ENCODE measurements at regions not wholly inside any gene's neighbourhood (a gene's known extent, or its start where the extent isn't known, plus 50 kb on each side); places are given as distances from the start of the nearest gene placed in this dataset.

DNA sequence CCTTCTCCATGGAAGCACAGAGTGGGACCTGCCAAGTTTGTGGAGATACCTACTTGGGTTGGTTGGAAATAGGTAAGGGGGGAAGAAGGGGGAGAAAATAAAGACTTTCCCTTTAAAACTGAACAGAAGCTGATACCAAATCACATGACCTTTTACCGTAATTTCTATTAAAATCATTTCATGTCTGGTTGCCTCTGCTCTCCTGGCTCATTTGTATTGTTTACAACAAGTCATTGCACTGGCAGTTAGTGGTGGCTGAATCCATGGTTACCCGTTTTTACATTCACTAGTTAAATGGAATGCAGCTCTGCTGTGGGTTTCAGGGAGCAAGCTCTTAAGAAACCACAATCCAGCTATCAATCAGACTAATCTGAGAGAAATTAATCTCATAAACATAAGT lies 353.7 kb upstream of the ESRRG start:
- DNase-seq (ENCODE audit: low spot score) = no peak
- Histone ChIP-seq H3K27ac (ENCODE audit: low read depth in 1 of 2, low read length in 2 of 2) (no peak overlapping the region), H3K27me3 (ENCODE audit: control insufficient read depth in 4 of 4, insufficient read depth in 4 of 4, low read length in 3 of 4) (peaks cover 0 to 2% (median 0%) of the 10 kb centered on the region in 4 donors), H3K4me3 (ENCODE audit: low read depth in 1 of 3, low read length in 3 of 3) (no peak overlapping the region), H3K9me3 (ENCODE audit: control insufficient read depth in 4 of 4, low read length in 3 of 4) (no peaks in the 10 kb centered on the region), H3K36me3 (ENCODE audit: control insufficient read depth in 4 of 4, insufficient read depth in 3 of 4, low read depth in 1 of 4, low read length in 3 of 4) (no peaks in the 10 kb centered on the region), H3K9ac (ENCODE audit: low read depth in 1 of 2, low read length in 2 of 2) (no peak overlapping the region), H3K4me1 (ENCODE audit: control insufficient read depth in 4 of 4, insufficient read depth in 4 of 4, low read length in 3 of 4) (no peaks in the 10 kb centered on the region)
- 36% methylated on average over 2 of the region's 2 CpGs for WGBS
- TF ChIP-seq EGR1 (IDR thresholded peaks at IDR 0.05; ENCODE audit: low read depth in 2 of 2) (no peak), YY1 (IDR thresholded peaks at IDR 0.05) (no peak), RAD21 (IDR thresholded peaks at IDR 0.05) (no peak), SP1 (IDR thresholded peaks at IDR 0.05) (no peak), RXRA (IDR thresholded peaks at IDR 0.05) (no peak)
- TF ChIP-seq, protein P1, sequence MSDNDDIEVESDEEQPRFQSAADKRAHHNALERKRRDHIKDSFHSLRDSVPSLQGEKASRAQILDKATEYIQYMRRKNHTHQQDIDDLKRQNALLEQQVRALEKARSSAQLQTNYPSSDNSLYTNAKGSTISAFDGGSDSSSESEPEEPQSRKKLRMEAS (IDR thresholded peaks at IDR 0.05) = no peak
- TF ChIP-seq, protein P2, sequence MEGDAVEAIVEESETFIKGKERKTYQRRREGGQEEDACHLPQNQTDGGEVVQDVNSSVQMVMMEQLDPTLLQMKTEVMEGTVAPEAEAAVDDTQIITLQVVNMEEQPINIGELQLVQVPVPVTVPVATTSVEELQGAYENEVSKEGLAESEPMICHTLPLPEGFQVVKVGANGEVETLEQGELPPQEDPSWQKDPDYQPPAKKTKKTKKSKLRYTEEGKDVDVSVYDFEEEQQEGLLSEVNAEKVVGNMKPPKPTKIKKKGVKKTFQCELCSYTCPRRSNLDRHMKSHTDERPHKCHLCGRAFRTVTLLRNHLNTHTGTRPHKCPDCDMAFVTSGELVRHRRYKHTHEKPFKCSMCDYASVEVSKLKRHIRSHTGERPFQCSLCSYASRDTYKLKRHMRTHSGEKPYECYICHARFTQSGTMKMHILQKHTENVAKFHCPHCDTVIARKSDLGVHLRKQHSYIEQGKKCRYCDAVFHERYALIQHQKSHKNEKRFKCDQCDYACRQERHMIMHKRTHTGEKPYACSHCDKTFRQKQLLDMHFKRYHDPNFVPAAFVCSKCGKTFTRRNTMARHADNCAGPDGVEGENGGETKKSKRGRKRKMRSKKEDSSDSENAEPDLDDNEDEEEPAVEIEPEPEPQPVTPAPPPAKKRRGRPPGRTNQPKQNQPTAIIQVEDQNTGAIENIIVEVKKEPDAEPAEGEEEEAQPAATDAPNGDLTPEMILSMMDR (IDR thresholded peaks at IDR 0.05; ENCODE audit: low read depth, low read length, missing input control) = no peak

DNA sequence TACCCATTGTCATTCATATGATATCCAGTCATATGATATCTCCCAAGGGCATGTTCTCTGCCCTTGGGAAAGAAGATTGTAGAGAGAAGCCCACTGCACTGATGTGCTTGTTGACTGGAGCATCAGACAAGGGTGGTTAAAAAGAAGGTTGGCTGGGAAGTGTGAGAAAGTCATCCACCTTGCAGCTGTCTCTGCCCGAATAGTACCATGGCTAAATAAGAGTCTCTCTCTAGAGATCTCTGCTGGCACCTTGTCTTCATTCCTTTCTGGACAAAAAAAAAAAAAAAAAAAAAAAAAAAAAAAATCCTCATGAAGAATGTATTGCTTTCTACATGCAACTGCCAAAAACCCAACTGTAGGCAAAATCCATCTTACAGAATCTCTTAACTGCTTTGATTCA lies 349.7 kb upstream of the ESRRG start:
- Histone ChIP-seq H3K4me3 (ENCODE audit: low read depth in 1 of 3, low read length in 3 of 3) (no peak overlapping the region), H3K27me3 (ENCODE audit: control insufficient read depth in 4 of 4, insufficient read depth in 4 of 4, low read length in 3 of 4) (peaks cover 0 to 2% (median 0%) of the 10 kb centered on the region in 4 donors), H3K27ac (ENCODE audit: low read depth in 1 of 2, low read length in 2 of 2) (no peak overlapping the region), H3K36me3 (ENCODE audit: control insufficient read depth in 4 of 4, insufficient read depth in 3 of 4, low read depth in 1 of 4, low read length in 3 of 4) (no peaks in the 10 kb centered on the region), H3K9ac (ENCODE audit: low read depth in 1 of 2, low read length in 2 of 2) (no peak overlapping the region), H3K9me3 (ENCODE audit: control insufficient read depth in 4 of 4, low read length in 3 of 4) (no peaks in the 10 kb centered on the region), H3K4me1 (ENCODE audit: control insufficient read depth in 4 of 4, insufficient read depth in 4 of 4, low read length in 3 of 4) (no peaks in the 10 kb centered on the region)
- 79% methylated on average over 1 of the region's 1 CpG for WGBS
- TF ChIP-seq TAF1 (conservative IDR thresholded peaks at IDR 0.05) = no peak
- TF ChIP-seq, protein P3, sequence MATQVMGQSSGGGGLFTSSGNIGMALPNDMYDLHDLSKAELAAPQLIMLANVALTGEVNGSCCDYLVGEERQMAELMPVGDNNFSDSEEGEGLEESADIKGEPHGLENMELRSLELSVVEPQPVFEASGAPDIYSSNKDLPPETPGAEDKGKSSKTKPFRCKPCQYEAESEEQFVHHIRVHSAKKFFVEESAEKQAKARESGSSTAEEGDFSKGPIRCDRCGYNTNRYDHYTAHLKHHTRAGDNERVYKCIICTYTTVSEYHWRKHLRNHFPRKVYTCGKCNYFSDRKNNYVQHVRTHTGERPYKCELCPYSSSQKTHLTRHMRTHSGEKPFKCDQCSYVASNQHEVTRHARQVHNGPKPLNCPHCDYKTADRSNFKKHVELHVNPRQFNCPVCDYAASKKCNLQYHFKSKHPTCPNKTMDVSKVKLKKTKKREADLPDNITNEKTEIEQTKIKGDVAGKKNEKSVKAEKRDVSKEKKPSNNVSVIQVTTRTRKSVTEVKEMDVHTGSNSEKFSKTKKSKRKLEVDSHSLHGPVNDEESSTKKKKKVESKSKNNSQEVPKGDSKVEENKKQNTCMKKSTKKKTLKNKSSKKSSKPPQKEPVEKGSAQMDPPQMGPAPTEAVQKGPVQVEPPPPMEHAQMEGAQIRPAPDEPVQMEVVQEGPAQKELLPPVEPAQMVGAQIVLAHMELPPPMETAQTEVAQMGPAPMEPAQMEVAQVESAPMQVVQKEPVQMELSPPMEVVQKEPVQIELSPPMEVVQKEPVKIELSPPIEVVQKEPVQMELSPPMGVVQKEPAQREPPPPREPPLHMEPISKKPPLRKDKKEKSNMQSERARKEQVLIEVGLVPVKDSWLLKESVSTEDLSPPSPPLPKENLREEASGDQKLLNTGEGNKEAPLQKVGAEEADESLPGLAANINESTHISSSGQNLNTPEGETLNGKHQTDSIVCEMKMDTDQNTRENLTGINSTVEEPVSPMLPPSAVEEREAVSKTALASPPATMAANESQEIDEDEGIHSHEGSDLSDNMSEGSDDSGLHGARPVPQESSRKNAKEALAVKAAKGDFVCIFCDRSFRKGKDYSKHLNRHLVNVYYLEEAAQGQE (IDR thresholded peaks at IDR 0.05) = no peak
- no peak for DNase-seq (ENCODE audit: low spot score)

DNA sequence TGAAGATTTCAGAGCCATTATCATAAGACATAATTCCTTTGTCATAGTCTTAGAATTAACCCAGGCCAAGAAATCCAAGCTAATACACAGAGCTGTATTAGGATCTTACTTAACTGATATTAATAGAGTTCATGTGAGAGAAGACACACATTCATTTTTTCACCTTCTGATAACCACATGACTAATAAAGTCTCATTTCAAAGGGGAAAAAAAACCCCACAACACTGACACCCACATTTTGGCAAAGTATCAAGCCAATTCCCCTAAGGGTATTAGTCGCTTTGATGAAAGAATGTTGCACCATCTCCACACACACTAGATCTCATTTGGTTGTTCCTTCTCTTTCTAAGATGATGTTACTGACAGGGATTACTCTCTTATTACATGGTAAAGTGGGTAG lies 344.4 kb upstream of the ESRRG start:
- no peak for DNase-seq (ENCODE audit: low spot score)
- TF ChIP-seq HNF4G (IDR thresholded peaks at IDR 0.05) (no peak), EGR1 (IDR thresholded peaks at IDR 0.05; ENCODE audit: low read depth in 2 of 2) (no peak), TAF1 (conservative IDR thresholded peaks at IDR 0.05) (no peak), FOXA2 (IDR thresholded peaks at IDR 0.05) (no peak), JUND (IDR thresholded peaks at IDR 0.05) (no peak), SP1 (IDR thresholded peaks at IDR 0.05) (no peak)
- TF ChIP-seq, protein P4, sequence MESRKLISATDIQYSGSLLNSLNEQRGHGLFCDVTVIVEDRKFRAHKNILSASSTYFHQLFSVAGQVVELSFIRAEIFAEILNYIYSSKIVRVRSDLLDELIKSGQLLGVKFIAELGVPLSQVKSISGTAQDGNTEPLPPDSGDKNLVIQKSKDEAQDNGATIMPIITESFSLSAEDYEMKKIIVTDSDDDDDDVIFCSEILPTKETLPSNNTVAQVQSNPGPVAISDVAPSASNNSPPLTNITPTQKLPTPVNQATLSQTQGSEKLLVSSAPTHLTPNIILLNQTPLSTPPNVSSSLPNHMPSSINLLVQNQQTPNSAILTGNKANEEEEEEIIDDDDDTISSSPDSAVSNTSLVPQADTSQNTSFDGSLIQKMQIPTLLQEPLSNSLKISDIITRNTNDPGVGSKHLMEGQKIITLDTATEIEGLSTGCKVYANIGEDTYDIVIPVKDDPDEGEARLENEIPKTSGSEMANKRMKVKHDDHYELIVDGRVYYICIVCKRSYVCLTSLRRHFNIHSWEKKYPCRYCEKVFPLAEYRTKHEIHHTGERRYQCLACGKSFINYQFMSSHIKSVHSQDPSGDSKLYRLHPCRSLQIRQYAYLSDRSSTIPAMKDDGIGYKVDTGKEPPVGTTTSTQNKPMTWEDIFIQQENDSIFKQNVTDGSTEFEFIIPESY (IDR thresholded peaks at IDR 0.05) = no peak
- TF ChIP-seq, protein P3 (IDR thresholded peaks at IDR 0.05) = no peak
- TF ChIP-seq, protein P1 (IDR thresholded peaks at IDR 0.05) = no peak
- no peaks in the 10 kb centered on the region for H3K9me3 ChIP-seq (ENCODE audit: control insufficient read depth in 4 of 4, low read length in 3 of 4)
- peaks cover 0 to 2% (median 0%) of the 10 kb centered on the region in 4 donors for H3K27me3 ChIP-seq (ENCODE audit: control insufficient read depth in 4 of 4, insufficient read depth in 4 of 4, low read length in 3 of 4)
- 85% methylated on average over 1 of the region's 1 CpG for WGBS
- H3K27ac ChIP-seq (ENCODE audit: low read depth in 1 of 2, low read length in 2 of 2) = no peak overlapping the region
- H3K4me1 ChIP-seq (ENCODE audit: control insufficient read depth in 4 of 4, insufficient read depth in 4 of 4, low read length in 3 of 4) = no peaks in the 10 kb centered on the region
- no peak overlapping the region for H3K4me3 ChIP-seq (ENCODE audit: low read depth in 1 of 3, low read length in 3 of 3)
- H3K36me3 ChIP-seq (ENCODE audit: control insufficient read depth in 4 of 4, insufficient read depth in 3 of 4, low read depth in 1 of 4, low read length in 3 of 4) = no peaks in the 10 kb centered on the region
- no peak overlapping the region for H3K9ac ChIP-seq (ENCODE audit: low read depth in 1 of 2, low read length in 2 of 2)
